GM21723 (cell line): ENCODE measurements at regions not wholly inside any gene's neighbourhood (a gene's known extent, or its start where the extent isn't known, plus 50 kb on each side); places are given as distances from the start of the nearest gene placed in this dataset.

Experiments used
- ATAC-seq: cut with Tn5 transposase; IDR thresholded peaks from one replicate; pipeline ENCODE4 v1.9.1; 2021; ENCODE audit warnings: mild to moderate bottlenecking, moderate library complexity; ENCODE audit not compliant: unreplicated experiment

GRCh38 chr5:173761178-173761513 lies 127.0 kb upstream of the CPEB4 start:
- no peak for ATAC-seq

GRCh38 chr5:173762045-173762444 lies 126.1 kb upstream of the CPEB4 start:
- no peak for ATAC-seq

DNA sequence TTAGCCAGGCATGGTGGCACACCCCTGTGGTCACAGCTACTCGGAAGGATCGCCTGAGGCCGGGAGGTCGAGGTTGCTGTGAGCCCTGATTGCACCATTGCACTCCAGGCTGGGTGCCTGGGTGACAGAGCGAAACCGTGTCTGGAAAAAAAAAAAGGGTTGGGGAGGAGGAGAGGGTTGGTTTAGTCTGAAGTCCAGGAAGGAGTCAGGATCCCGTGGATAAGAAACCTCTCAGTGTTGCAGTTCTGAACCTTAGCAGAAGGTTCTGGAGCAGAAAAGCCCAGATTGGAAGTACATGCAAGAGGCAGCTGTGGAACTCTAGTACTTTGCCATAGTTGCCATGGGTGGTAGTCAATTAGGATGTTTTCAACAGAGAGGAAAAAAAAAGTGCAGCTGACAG lies 125.2 kb upstream of the CPEB4 start:
- no peak for ATAC-seq

GRCh38 chr5:173763410-173763809 lies 124.7 kb upstream of the CPEB4 start:
- no peak for ATAC-seq

DNA sequence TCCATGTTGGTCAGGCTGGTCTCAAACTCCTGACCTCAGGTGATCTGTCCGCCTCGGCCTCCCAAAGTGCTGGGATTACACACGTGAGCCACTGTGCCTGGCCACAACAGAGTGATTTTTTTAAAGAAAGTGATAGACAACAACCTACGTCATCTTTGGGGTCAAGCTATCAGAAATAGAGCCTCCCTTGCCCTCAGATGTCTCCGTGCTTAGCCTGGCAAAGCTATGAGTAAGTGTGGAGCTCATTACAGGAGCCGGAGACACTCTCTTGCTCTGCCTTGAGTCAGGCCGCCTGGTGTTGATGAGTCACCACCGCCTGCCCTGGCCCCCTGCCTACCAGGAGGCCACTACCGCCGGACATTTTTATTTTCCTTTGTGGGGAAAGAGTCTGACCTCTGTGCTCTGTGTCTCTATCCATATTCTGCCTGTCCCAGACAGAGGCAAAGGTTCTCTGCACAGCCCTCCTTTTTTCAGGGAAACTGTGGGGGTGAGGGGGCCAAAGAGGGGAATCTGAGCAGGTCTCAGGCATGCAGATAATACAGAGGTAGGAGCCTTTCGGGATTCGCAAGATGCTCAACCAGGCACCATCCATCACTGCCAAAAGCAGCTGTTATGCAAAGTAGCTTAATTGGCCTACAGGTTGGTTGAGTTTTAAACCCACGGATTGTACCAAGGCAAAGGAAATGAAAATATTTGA lies 123.7 kb upstream of the CPEB4 start:
- no peak for ATAC-seq

DNA sequence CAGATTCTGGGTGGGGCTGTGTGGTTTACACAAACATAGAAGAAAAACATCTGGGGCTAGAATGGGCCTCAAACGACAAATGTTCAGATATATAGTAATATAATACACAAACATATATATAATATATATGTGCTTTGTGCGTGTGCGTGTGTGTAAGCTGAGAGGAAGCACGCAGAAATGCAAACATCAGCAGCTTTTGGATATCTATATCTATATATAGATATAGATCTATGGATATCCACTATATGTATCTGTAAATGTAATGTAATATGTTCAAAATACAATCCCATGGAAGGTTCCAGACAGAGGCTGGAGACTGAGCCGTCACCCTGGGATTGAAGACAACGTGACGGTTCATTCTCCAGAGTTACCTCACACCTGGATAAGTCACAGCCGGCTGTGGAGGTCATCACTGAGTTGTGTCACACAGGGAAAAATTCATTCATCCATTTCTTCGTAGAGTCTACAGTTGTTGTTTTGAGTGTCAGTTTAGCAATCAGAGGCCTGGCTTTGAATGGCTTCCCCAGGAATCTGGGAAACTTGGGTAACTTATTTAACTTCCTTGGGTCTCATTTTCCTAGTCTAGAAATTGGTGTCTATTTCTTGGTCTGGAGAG lies 123.0 kb upstream of the CPEB4 start:
- ATAC-seq, result no peak

GRCh38 chr5:173765661-173766060 lies 122.5 kb upstream of the CPEB4 start:
- ATAC-seq, result no peak

DNA sequence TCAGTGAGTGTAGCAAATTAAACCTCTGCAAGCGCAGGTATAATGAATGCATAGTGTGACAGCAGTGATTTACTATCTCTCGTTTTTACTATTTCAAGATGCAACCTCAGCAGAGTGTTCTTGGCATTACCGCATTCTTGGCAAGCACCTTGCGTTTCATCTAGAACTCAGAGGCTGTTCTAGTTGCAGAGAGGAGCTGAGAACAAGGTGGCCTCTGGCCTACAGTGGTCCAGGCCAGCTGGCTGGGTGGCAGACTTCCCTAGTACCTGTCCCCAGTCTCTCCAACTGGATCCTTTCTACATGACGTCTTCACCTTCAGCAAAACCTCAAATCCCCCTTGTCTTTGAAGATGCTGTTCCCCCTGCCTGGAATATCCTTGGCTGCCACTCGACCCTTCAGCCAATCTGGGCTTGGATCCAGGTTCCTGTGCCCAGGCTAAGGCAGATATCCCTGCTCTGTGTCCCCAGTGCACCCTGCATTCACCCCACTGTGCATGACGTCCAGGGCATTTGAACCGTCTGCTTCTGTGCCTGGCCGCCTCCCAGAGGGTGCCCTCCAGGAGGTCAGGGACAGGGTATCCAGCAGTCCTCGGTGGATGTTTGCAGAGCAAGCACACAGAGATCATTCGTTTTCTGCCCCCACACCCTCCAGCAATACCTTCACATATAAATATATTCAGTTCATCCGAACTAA lies 120.4 kb upstream of the CPEB4 start:
- ATAC-seq, result no peak

DNA sequence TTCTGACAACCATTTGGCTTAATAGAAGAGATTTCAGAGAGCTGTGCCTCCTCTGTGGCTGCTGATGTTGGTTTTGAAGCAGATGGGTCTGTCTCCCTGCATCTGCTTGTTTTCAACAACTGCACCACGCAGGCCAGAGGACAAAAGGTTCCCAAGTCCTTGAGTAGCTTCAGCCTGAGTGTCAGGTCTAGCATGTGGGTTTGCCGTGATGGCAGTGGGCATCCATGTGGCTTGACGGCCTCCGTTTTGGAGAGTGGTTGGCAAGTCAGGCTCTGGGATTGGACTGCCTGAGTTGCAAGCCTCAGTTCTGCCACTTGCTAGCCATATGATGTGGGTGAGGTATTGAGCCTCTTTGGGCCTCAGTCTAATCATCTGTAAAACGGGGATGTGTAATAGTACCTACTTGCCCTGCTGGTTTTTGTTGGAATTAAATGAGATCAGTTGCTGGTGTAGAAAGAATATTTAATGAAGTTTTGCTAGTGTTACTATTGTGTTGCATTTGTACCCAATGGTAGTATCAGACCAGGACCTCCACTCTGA lies 119.8 kb upstream of the CPEB4 start:
- ATAC-seq, result no peak

DNA sequence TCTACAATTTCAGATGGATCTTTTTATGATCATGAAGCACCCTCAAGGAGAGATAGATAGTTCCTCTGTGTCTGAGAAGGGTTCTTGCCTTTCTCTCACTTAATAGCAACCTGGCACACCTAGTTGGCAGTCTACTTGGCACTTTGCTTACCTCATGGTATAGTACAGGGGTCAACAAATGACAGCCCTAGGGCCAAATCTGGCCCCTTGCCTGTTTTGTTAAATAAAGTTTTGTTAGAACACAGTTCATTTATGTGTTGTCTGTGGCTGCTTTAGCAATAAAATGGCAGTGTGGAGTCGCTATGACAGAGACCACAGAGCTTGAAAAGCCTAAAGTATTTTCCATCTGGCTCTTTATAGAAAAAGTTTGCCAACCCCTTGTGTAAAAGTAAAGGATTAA lies 119.3 kb upstream of the CPEB4 start:
- no peak for ATAC-seq

DNA sequence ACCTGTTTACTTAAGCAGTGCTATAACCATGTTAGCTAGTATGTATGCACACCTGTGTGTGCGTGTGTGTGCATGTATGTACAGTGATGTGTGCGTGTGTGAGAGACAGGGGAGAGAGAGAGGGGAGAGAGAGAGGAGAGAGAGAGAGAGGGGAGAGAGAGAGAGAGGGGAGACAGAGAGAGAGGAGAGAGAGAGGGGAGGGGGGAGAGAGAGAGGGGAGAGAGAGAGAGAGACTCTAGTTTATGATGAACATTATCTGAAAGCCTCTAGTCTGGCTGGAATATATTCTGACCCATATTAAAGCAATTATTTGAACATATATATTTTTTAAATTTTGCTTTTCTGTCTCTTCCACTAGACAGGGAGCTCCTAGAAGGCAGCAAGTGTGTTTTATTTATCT lies 117.5 kb upstream of the CPEB4 start:
- no peak for ATAC-seq

DNA sequence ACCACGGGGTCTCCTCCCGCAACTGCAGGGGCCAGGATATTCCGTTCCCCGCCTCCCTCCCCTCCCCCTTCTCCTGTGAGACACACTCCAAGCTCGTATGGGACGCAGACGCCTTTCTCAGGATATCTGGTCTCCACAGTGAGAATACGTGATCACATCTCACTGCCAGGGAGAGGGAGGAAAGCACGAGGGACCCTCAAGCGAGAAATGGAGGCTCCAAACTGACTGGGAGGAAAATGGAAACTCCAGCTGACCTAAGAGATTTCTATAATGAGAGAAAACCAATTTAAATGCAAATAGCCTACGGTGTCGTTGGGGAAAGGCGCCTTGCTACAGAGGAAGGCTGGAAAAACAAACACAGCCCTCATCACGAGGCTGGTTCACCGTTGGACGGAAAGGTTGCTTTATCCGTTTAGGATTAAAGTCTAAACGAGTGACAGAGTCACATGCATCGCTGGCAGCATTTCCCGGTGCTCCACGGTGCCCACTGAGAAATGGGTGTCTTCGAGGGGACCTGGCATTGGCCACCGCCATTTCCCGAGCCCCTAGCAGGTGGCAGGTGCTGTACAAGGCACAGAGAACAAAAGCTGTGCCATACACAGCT lies 116.9 kb upstream of the CPEB4 start:
- ATAC-seq, result no peak

DNA sequence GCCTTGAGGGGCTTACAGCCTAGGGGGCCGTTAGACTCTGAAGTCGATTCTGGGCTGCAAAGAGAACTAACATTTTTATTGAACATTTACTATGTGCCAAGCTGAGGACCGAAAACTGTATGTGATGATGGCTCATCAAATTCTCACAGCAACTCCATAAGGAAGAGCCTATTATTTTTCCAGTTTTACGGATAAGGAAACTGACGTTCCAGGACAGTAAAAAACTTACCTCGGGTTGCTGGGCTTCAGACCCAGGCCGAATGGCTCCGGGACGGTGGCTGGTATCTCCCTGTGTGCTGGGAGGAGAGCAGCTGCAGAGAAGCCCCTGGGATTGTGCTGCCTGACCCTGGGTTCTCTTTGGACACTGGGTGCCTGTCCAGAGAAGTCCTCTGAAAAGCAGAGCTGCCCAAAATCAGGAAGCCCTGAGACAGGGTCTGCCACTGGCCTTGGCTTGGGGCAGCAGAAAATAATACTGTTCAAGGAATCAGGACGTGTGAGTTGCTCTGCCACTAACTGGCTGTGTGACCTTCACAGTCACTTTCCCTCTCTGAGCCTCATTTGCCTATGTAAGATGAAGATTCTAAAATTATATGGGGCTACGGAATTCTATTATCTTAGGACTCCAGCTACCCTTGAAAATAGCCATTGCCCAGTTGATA lies 116.3 kb upstream of the CPEB4 start:
- no peak for ATAC-seq

DNA sequence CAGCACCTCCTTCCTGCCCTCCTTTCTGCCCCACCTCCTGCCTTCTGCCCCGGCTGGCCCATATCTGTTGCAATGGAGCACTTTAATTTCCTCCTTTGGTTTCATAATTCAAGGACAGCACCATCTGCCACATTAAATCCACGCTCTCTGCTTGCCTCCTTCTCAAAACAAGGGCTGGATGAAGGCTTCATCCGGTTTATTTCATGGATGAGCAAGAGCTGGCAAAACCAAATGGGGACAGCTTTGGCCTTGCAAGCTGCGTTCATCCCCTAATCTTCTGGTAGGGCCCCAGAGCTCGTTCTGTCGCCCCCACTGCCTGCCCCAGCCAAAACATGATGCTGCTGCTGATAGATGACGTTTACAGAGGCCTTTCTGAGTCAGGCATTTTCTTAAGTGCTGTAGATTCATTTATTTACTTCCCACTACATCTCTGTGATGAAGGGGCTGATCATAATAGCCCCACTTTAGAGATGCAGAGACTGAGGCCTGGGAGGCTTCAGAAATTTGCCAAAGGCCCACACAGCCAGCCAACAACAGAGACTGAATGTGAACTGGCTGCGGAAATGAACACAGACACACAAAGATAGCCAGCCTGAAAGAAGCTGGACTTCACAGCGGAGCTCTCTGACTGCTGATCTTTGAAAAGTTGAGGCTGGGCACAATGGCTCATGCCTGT lies 115.6 kb upstream of the CPEB4 start:
- ATAC-seq, result no peak

DNA sequence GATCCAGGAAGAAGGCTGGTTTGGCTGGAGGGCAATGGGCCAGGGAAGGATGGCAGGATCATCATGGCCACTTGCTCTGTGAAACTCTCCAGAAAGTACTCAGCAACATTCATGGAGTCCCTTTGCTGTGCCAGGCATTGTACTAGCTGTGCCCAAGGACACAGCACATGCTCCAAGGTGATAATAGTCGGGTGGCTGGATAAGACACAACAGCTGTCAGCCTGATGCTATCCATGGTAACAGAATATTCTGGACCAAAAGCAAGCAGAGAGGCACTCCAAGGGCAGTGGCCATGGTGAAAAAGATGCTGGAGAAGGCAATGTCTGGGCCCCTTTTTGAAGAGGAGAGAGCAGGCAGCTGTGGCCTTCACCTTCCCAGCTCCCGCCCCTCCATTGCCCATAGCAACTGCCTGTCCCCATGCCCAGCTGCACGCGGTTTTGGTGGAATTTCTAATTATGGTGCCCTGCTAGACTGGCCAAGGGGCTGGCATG lies 113.8 kb upstream of the CPEB4 start:
- no peak for ATAC-seq

- no peak for ATAC-seq
Measured at GRCh38 chr5:173775261-173776197, 112.6 kb upstream of the CPEB4 start.

DNA sequence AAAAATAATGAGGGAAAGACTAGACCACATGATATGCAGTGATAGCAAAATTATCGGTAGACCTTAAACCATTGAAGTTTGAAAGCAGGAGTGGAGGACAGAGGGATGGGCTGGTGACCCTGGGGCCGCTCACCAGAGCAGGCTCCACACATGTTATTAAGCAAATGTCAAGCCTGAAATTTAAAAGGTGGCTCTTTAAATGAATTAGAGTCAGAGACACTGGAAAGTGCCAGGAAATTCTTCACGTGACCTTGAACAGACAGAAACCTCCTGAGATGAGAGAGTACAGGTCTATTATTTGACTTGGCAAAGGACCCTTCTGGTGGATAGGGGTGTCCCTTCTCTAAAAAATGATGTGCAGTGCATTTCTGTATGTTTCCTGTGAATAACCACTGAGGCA lies 111.0 kb upstream of the CPEB4 start:
- no peak for ATAC-seq

DNA sequence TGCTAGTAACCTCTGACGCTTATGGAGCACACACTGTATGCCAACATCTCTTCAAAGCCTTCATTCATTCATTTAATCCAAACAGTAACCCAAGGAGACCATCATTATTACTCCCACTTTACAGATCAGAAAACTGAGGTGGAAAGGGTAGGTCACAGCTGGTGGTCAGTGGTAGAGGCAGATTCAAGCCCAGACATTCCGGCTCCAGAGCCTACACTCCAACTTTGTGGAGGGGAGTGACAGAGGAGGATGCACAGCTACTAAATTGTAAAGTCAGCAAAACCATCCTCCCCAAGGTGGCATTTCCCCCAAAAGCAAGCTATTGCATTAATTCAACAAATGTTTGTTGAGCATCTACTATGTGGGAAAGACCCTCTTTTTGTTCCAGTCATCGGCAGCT lies 110.5 kb upstream of the CPEB4 start:
- no peak for ATAC-seq

GRCh38 chr5:173778152-173778782 lies 109.9 kb upstream of the CPEB4 start:
- ATAC-seq, result no peak
